NAMALWA (cell line): ENCODE measurements at regions not wholly inside any gene's neighbourhood (a gene's known extent, or its start where the extent isn't known, plus 50 kb on each side); places are given as distances from the start of the nearest gene placed in this dataset.

Source experiments
- DNase-seq: peaks from one replicate; pipeline ENCODE4 v3.0.0-alpha.2; 2015; ENCODE audit warnings: low spot score

DNA sequence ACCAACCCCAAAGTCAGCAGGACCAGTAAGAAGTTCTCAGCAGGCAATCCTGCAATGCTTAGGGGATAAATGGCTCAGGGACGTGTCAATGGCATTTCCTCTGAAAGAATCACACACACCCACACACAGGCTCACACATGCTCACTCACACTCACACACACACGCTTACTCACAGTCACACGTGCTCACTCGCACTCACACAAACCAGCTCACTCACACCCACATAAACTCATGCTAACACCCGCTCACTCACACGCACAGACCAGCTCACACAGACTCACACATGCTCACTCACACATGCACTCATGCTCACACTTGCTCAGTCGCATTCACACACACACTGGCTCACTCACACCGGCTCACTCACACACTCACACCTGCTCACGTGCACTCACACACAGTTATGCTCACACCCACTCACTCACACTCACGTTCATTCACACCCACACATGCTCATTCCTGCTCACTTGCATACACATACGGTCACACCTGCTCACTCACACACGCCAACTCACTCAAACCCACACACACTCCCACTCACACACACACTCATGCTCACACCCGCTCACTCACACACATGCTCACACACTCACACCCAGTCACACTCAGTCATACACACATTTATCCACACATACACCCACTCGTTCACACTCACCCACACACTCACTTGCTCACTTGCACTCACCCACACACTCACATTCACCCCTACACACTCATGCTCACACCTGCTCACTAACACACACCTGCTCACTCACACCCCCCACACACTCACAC lies 436.8 kb downstream of the BCL11B start:
- no peak for DNase-seq

DNA sequence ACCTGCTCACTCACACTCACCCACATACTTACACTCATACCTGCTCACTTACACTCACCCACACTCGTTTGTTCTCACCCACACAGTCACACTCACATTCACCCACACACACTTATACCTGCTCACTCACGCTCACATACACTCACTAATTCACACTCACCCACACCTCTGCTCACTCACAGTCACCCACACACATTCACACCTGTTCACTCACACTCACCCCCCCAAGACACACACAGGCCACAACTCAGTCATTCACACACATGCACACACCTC lies 436.2 kb downstream of the BCL11B start:
- DNase-seq, result no peak

DNA sequence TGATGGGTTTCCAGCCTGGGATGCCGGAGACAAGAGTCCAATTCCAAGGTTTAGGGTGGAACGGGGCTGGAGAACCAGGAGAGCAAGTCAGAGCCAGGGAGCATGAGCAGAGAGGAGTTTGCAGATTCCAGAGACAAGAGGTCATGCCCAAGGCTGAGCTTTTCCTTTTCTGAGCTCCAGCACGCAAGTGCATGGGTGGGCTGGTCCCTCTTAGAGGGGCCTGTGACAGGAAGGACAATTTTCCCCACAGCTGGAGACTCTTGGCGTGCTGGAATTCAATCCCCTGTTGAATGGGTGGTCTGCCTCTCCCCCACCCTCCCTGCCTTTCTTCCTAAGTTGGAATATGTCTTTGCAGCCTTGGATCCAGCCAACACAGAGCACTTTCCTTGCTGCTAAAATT lies 431.9 kb downstream of the BCL11B start:
- no peak for DNase-seq

DNA sequence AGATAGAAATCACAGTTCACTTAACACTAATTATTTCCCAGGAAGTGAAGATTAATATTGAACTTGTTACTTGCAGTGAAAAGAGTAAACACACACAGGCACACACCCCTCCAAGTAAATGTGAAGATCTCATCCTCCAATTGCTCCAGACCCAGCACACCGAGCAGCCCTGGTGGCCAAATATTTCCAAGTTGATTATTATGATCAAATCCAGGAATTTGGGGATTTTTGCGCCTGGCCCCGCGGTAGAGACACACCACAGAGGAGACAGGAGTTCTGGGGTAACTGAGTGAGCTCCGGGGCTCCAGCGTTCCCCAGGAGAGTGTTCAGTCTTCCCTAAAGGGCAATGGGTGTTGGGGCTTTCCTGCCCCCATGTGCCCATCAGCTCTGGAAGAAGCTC lies 431.5 kb downstream of the BCL11B start:
- no peak for DNase-seq

DNA sequence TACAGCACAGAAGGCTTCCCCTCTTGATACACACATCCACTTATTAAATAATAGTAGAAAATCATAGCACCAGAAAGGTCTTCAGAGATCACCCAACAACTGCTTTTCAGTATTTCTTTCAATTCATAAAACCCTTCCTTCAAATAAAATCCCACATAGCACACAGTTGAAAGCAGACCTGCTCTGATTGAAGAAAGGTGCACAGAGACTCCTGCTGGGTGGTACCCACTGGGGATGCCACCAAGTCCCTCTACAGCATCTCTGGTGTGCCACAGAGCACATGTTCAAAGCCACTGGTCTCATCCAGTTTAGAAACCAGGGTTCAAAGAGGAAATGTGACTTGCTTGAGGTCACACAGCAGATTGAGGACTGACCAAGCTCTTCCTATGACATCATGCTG lies 427.5 kb downstream of the BCL11B start:
- no peak for DNase-seq

DNA sequence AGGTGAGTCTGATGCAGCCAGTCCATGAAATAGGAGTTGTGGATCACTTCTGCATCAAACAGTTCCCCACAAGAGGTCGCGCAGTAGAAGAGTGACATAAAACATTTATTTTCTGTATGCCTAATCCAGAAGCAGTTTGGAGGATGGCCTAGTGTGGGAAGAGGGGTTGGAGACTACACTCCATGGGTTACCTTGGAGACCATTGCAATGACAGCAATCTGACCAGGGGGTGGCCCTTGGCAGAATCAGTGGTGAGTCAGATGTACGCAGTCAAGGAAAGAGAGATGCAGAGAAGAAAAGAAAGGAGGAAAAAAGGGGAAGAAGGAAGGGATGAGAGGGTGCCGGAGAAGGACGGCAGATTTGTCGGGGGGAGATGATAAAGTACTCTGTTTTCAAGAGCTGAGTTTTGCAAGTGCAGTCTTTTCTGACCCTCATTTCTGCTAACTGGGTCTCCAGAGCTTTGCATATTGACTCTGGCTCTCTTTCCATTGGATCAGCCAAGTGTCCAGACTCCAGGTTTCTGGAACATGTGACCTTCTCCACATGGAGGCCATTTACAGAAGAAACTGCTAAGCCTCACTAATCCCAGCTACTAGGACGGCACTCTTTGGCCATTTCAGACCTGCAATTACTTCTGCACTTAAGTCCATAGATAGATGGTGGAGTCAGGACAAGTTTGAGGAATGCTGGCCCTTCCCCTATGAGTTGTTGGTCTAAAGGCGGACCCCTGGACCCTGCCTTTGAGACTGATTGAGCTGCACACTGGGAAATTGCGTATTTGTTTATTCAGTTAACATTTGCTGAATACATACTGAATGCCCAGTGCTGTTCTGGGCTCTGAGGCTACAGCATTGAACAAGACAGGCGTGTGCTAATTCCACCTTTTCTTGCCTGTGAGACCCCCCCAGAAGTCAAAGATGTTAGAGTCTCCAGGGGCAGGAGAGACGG lies 424.2 kb downstream of the BCL11B start:
- no peak for DNase-seq

DNA sequence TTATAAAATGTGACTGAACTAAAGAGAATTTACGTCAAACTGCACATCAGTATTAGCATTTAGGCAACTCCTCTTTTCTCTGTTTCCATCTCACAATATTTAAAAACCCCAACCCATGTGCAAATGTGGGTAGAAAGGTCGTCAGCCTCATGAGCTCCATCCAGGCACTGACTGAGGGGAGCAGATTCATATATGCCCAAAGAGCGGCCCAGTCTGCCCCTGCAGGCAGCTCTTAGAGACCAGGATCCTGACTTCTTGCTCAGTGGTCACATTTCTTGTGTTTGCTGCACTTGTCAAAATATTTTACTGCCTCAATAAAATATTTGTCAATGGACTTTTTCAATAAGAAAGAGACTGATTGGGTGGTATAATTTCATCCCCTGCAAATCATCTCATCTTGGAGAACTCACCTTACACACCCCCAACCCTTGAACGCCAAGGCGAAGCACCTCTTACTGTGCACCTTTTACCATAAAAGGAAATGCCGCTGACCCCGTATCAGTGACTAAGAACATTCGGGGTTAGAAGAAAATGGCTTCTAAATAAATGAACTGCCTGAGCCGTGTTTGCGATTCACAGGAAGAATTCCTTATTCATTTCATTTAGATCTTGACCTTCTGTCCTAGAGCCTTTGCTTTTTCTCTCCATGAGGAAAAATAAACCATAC lies 418.8 kb downstream of the BCL11B start:
- DNase-seq, result no peak

DNA sequence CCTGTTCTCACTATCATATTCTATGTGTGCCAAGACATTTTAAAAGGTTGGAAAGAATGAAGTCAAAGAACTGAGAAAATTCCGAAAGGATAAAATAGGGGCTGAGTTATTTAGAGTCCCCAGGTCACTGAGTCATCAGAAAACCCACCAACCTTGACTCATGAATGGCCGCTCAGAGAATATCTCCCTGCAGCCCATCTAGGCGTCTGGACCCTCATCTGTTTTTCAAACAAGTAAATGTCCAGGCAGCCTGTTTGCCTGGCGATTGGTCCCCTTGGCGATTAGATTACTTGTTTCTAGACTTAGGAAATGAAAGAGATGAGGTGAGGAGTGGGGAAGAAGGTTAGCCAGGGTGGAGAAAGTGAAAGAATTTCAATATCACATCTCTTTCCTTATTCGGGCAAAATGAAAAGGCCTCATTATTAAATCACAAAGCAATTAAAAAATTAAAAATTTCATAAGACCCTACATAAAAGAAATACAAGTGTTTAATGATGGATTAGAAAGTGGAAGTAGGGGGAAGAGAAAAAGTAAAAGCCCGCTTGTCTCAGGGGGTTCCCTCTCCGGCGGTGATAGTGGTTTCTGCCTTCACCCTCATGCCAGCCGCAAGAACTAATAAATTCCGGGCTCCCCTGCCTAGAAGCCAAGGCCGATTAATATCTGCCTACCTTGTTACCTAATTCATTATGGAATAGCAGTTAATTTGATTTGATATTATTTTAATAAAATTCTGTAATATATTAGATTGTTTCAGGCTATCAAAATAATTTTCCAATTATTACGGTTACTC lies 415.9 kb downstream of the BCL11B start:
- DNase-seq, result no peak

DNA sequence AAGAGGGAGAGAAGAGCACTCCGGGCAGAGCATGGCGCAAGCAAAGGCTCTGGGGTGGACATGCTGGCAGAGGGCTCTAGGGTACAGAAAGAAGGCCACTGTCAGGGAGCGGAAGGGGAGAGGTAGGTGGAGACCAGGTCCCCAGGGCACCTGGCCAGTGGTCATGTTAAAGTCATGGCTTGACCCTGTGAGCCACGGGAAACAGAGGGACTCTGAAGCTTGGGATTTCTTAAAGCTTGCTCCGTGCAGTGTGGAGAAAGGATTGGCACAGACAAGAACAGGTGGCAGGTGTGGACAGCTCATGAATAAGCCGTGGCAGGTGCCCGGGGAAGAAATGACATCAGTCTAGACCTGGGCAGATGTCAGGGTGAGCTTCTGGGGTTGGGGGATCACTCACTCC lies 413.8 kb downstream of the BCL11B start:
- no peak for DNase-seq

DNA sequence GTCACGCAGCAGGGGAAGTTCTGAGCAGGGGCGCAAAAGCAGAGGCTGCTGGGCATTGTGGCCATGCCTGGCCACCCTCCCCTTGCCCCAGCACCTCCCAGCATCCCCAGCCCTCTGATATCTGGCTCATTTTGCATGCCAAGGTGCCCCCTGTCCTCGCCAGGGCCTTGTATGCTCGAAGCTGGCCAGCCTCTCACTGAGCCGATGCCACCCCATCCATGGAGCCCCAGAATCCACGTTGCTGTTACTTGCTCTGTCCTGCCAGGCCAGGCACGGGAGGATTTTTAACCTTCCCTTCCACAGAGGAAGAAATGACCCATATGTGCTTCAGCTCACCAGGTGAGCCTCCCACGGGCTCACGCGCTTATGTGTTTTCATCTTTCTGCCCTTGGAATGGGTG lies 413.4 kb downstream of the BCL11B start:
- DNase-seq, result no peak

DNA sequence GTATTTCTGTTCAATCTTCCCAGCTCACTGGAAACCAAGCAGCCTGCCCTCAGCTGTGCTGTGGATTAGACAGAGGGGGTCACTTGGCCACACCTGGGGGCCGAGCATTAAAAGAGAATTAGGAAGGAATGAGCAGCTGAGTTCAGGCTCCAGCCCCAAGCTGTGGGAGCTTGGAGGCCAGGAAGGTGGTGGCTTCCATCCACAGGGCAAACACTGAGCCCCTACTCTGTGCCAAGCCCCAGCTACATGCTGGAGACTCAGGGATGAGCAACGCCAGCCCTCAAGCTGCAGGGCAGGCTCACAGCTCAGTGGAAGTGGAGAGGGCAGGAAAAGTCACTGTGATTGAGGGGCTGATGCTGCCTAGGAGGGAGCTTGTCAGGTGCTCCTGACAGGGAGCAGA lies 412.7 kb downstream of the BCL11B start:
- DNase-seq, result no peak

DNA sequence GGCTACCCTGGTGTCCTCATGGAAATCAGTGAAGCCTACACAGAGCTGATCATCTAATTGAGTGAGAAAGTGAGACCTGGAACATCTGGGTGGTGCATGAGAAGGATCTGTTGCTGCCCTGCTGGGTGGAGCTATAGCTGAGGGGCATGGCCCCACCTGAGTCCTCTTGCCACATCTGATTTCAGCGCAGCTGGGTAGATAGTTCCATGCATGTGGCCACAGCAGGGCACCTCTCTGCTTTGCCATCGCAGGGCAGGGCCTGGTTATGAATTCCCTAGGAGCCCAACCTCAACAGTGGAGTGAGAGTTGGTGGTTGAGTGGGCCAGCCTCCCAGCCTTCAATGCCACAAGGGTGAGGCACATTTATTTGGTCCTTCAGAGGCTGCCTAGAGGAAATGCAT lies 407.8 kb downstream of the BCL11B start:
- no peak for DNase-seq

DNA sequence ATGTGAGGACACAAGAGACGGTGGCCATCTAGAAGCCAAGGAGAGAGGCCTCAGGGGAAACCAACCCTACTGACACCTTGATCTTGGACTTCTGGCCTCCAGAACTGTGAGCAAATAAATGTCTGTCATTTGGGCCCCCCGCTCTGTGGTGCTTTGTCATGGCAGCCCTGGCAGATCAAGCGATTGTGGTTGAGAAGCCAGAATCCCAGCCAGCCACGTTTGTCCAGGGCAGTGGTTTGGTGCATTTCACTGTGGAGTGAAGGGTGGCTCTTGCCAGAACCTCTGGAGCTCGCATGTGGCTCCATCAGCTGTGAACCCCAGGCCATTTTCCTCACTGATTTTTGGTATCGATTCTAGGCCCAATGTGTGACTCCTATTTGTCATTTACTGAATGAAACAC lies 404.9 kb downstream of the BCL11B start:
- no peak for DNase-seq

DNA sequence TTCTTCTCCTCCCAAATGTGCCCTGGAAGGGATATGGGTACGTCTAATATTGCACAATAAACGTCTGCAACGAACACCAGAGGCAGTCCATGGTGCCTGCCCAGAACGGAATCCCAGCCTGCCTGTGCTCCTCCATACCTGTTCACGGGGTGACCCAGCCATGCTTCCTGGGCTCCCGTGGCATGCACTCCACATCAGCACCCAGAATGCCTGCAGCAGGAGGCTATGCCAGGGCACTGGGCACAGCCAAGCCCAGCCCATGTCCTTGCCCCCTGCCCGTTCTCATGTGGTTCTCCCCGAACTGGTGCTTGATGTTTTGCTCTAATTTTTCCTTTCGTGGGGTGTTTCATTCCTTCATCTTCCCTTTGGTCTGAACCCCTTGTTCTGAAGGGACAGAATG lies 404.3 kb downstream of the BCL11B start:
- DNase-seq, result no peak

DNA sequence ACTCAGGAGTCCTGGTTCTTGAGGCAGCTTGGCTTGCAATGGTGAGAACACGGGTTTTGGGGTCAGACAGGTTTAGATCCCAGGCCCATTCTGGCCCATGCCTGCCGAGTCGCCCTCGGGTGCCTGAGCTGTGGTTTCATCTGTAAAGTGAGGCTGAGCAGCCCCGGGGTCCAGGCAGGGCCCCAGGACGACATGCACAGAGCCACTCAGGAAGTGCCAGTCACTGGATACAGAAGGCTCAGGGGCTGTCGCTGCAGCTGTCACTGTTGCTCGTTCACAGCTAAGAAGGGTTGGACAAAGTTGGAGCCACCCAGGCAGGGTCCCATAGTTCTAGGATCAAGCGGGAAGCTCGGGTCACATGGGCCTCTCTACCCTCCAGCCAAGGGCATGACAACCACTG lies 403.1 kb downstream of the BCL11B start:
- no peak for DNase-seq

DNA sequence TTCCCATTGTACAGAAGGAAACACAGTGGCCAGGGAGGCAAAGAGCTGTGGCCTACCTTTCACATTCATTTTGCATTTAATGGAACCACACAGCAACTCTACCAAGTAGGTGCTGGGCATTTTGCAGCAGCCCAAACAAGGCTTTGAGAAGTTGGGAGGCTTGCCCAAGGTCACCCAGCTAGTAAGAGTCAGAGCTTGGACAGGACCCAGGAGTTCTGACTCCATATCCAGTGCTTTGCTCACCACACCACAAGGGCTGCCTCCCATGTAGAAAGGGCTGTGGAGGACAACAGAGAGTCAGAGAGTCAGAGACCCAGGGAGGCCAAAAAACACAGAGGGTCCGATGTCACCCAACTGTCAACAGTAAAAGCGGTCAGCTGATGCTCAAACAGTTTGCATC lies 400.2 kb downstream of the BCL11B start:
- no peak for DNase-seq

DNA sequence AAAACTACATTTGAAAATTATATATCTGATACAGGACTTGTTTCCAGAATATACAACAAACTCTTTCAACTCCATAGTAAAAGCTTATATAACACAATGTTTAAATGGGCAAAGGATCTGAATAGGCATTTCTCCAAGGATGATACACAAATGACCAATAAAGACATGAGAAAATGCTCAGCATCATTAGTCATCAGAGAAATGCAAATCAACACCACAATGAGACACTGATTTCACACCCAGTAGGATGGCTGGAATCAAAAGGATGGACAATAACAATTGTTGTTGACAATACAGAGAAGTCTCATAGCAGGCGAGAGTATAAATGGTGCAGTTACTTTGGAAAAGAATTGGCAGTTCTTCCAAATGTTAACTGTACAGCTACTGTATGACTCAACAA lies 394.9 kb downstream of the BCL11B start:
- no peak for DNase-seq

DNA sequence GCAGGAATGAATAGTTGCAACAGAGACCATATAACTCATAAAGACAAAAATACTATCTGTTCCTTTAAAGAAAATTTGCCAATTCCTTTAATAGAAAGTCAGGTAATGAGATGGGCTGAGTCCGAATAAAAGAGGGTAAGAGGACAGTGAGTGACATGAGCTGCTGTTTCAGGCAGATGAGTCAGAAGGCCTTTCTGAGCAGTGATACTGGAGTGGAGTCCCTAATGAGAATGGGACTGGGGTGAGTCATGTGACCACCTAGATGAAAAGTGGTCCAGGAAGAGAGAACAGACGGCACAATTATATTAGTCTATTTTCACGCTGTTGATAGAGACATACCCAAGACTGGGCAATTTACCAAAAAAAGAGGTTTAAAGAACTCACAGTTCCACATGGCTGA lies 393.7 kb downstream of the BCL11B start:
- no peak for DNase-seq

DNA sequence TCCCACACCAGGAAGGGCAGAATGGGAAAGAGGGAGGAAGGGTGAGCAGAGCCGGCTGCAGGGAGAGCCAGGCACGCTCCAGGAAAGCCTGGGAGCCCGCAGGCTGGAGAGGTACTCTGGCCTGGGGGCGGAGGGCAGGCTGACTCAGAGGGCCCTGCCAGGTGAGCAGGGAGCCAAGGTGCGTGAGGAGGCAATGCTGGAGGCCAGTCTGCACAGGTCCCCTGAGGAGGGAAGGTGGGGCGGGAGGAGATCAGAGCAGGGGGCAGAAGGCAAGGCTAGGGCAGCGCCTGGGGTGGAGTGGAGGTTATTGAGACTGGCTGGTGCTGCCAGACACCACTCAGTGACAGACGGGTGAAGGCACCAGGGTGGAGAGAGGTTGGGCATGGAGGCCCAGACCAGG lies 385.0 kb downstream of the BCL11B start:
- no peak for DNase-seq

DNA sequence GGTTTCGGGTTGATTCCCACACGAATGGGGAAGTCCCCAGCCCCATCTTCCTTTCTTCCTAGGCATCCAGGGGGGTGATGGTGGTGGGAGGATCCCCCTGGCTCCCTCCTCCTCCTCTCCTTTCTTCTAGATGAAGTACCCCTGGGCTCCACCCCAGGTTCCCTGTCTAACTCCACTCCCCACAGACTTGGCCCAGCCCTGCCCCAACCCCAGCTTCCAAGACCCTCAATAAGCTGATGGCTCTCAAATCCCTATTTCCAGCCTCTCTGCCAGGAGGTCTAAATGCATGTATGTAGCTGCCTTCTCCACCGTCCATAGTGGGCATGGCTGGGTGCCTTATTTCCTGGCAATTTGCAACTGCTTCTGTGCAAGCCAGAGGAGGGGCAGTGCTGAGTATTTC lies 383.7 kb downstream of the BCL11B start:
- no peak for DNase-seq

DNA sequence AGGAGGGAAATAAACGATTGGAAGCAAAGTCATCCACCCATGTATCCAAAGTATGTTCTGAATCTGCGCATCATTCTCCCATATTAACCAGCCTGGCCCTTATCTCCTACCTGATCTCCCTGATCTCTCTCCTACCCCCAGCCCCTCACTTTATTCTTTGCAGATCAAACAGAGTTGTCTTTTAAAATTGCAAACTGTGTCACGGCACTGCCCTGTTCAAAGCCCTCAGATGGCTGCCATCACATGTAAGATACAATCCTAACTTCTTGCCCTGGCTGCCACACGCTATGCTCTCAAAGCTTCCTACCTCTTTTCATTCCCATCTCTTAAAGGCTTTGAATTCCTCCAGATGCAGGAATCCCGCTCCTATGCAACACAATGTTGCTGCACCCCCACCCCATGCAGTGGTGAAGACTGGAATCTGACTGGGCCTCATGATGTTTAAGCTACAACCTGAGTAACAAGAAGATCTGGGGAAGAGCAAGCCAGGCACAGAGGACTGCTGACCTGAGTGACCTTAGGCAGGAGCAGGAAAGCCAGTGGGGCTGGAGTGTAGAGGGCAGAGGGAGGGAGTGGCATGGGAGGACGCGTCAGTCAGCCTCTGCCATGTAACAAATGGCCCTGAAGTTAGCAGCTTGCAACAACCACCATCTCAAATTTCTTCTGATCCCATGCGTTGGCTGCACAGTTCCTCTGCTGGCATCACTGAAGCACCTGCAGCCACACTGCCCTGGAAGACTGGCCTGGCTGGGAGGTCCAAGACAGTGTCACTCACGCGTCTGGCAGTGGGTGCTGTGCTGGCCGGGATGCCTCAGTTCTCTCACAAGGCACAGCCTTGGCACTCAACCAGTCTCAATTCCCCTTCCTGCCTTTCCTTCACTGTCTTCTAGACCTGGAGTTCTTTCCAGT lies 382.8 kb downstream of the BCL11B start:
- no peak for DNase-seq
